ENCODE measurements at regions not wholly inside any gene's neighbourhood (a gene's known extent, or its start where the extent isn't known, plus 50 kb on each side); places are given as distances from the start of the nearest gene placed in this dataset.

DNA sequence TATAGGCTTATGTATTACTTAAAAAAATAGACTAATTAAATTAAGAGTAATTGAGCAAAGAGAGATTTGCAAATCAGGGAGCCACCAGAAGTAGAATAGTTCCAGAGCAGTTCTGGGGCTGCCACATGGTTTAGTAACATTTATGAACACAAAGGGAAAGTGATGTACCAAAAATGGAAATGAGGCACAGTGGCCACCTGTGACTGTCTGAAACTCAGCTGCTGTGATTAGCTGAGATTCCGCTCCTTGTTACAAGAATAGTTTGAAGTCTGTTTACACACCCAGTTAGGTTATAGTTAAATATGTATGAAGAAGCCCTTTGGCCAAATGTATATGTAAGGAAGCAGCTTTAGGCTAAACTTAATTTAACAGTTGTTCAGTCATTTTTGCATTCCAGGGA lies 901.5 kb upstream of the CHORDC1 start:
- TF ChIP-seq FOXM1 (IDR thresholded peaks at IDR 0.05; ENCODE audit: borderline replicate concordance, low read depth) (no peak), TAF1 (IDR thresholded peaks at IDR 0.05; ENCODE audit: low read depth) (no peak), EGR1 (IDR thresholded peaks at IDR 0.05) (no peak), EP300 (IDR thresholded peaks at IDR 0.05; ENCODE audit: borderline replicate concordance) (no peak), CEBPB (IDR thresholded peaks at IDR 0.05) (no peak), RAD21 (IDR thresholded peaks at IDR 0.05; ENCODE audit: low read depth) (no peak), TCF12 (IDR thresholded peaks at IDR 0.05; ENCODE audit: low read depth) (no peak), YY1 (IDR thresholded peaks at IDR 0.05; ENCODE audit: low read depth) (no peak), ZBTB7A (IDR thresholded peaks at IDR 0.05; ENCODE audit: low read depth) (no peak)
- TF ChIP-seq, protein P1, sequence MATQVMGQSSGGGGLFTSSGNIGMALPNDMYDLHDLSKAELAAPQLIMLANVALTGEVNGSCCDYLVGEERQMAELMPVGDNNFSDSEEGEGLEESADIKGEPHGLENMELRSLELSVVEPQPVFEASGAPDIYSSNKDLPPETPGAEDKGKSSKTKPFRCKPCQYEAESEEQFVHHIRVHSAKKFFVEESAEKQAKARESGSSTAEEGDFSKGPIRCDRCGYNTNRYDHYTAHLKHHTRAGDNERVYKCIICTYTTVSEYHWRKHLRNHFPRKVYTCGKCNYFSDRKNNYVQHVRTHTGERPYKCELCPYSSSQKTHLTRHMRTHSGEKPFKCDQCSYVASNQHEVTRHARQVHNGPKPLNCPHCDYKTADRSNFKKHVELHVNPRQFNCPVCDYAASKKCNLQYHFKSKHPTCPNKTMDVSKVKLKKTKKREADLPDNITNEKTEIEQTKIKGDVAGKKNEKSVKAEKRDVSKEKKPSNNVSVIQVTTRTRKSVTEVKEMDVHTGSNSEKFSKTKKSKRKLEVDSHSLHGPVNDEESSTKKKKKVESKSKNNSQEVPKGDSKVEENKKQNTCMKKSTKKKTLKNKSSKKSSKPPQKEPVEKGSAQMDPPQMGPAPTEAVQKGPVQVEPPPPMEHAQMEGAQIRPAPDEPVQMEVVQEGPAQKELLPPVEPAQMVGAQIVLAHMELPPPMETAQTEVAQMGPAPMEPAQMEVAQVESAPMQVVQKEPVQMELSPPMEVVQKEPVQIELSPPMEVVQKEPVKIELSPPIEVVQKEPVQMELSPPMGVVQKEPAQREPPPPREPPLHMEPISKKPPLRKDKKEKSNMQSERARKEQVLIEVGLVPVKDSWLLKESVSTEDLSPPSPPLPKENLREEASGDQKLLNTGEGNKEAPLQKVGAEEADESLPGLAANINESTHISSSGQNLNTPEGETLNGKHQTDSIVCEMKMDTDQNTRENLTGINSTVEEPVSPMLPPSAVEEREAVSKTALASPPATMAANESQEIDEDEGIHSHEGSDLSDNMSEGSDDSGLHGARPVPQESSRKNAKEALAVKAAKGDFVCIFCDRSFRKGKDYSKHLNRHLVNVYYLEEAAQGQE (IDR thresholded peaks at IDR 0.05; ENCODE audit: low read depth), result no peak

Data from Ishikawa (cell line).